ENCODE measurements at regions not wholly inside any gene's neighbourhood (a gene's known extent, or its start where the extent isn't known, plus 50 kb on each side); places are given as distances from the start of the nearest gene placed in this dataset.

GRCh38 chr3:76203578-76203977, 418.2 kb upstream of the ZNF717 start:
- Histone ChIP-seq H3K4me3 (replicated peaks; ENCODE audit: insufficient read depth, low read length) (no peak overlapping the region), H3K27ac (replicated peaks) (no peak overlapping the region), H3K27me3 (ENCODE audit: insufficient read depth, poor library complexity, severe bottlenecking) (no peaks in the 10 kb centered on the region)
- TF ChIP-seq POLR2AphosphoS5 (IDR thresholded peaks at IDR 0.05; ENCODE audit: low read depth) (no peak), SPI1 (IDR thresholded peaks at IDR 0.05; ENCODE audit: borderline replicate concordance, low read depth) (no peak), GABPA (IDR thresholded peaks at IDR 0.05; ENCODE audit: low read depth) (no peak)
- no peak for DNase-seq (ENCODE audit: low read depth in 1 of 2, low spot score in 1 of 2)

- DNase-seq (ENCODE audit: low read depth in 1 of 2, low spot score in 1 of 2): no peak
- Histone ChIP-seq H3K27ac (replicated peaks) (no peak overlapping the region), H3K4me3 (replicated peaks; ENCODE audit: insufficient read depth, low read length) (no peak overlapping the region), H3K27me3 (ENCODE audit: insufficient read depth, poor library complexity, severe bottlenecking) (no peaks in the 10 kb centered on the region)
- TF ChIP-seq GABPA (IDR thresholded peaks at IDR 0.05; ENCODE audit: low read depth): no peak
- no peak for TF ChIP-seq SPI1 (IDR thresholded peaks at IDR 0.05; ENCODE audit: borderline replicate concordance, low read depth)
- TF ChIP-seq POLR2AphosphoS5 (IDR thresholded peaks at IDR 0.05; ENCODE audit: low read depth): no peak
- TF ChIP-seq CTCF (IDR thresholded peaks at IDR 0.05; ENCODE audit: insufficient read depth, low read length): no peak
- TF ChIP-seq REST (IDR thresholded peaks at IDR 0.05; ENCODE audit: insufficient replicate concordance, low read depth): no peak
Observed at GRCh38 chr3:76206346-76206745, 421.0 kb upstream of the ZNF717 start.

- Histone ChIP-seq H3K27ac (replicated peaks) (no peak overlapping the region), H3K27me3 (ENCODE audit: insufficient read depth, poor library complexity, severe bottlenecking) (no peaks in the 10 kb centered on the region), H3K4me3 (replicated peaks; ENCODE audit: insufficient read depth, low read length) (no peak overlapping the region)
- TF ChIP-seq REST (IDR thresholded peaks at IDR 0.05; ENCODE audit: insufficient replicate concordance, low read depth) (no peak), GABPA (IDR thresholded peaks at IDR 0.05; ENCODE audit: low read depth) (no peak), CTCF (IDR thresholded peaks at IDR 0.05; ENCODE audit: insufficient read depth, low read length) (no peak), SPI1 (IDR thresholded peaks at IDR 0.05; ENCODE audit: borderline replicate concordance, low read depth) (no peak), POLR2AphosphoS5 (IDR thresholded peaks at IDR 0.05; ENCODE audit: low read depth) (no peak)
- no peak for DNase-seq (ENCODE audit: low read depth in 1 of 2, low spot score in 1 of 2)
Observed at GRCh38 chr3:76212679-76213078, 427.3 kb upstream of the ZNF717 start.

- no peak overlapping the region for H3K4me3 ChIP-seq (replicated peaks; ENCODE audit: insufficient read depth, low read length)
- H3K27me3 ChIP-seq (ENCODE audit: insufficient read depth, poor library complexity, severe bottlenecking): no peaks in the 10 kb centered on the region
- H3K27ac ChIP-seq (replicated peaks): no peak overlapping the region
- TF ChIP-seq SPI1 (IDR thresholded peaks at IDR 0.05; ENCODE audit: borderline replicate concordance, low read depth): no peak
- no peak for TF ChIP-seq POLR2AphosphoS5 (IDR thresholded peaks at IDR 0.05; ENCODE audit: low read depth)
- TF ChIP-seq GABPA (IDR thresholded peaks at IDR 0.05; ENCODE audit: low read depth): no peak
- no peak for DNase-seq (ENCODE audit: low read depth in 1 of 2, low spot score in 1 of 2)
Observed at GRCh38 chr3:76222201-76222600, 436.9 kb upstream of the ZNF717 start.

- H3K4me3 ChIP-seq (replicated peaks; ENCODE audit: insufficient read depth, low read length): no peak overlapping the region
- H3K27ac ChIP-seq (replicated peaks): no peak overlapping the region
- no peaks in the 10 kb centered on the region for H3K27me3 ChIP-seq (ENCODE audit: insufficient read depth, poor library complexity, severe bottlenecking)
- no peak for TF ChIP-seq POLR2AphosphoS5 (IDR thresholded peaks at IDR 0.05; ENCODE audit: low read depth)
- no peak for TF ChIP-seq REST (IDR thresholded peaks at IDR 0.05; ENCODE audit: insufficient replicate concordance, low read depth)
- TF ChIP-seq GABPA (IDR thresholded peaks at IDR 0.05; ENCODE audit: low read depth): no peak
- no peak for DNase-seq (ENCODE audit: low read depth in 1 of 2, low spot score in 1 of 2)
Observed at GRCh38 chr3:76231258-76231657, 445.9 kb upstream of the ZNF717 start.

All from HL-60 (cell line).